ENCODE measurements at regions not wholly inside any gene's neighbourhood (a gene's known extent, or its start where the extent isn't known, plus 50 kb on each side); places are given as distances from the start of the nearest gene placed in this dataset.

GRCh38 chr11:129590030-129590752, 214.5 kb downstream of the BARX2 start:
- TF ChIP-seq, protein P1, sequence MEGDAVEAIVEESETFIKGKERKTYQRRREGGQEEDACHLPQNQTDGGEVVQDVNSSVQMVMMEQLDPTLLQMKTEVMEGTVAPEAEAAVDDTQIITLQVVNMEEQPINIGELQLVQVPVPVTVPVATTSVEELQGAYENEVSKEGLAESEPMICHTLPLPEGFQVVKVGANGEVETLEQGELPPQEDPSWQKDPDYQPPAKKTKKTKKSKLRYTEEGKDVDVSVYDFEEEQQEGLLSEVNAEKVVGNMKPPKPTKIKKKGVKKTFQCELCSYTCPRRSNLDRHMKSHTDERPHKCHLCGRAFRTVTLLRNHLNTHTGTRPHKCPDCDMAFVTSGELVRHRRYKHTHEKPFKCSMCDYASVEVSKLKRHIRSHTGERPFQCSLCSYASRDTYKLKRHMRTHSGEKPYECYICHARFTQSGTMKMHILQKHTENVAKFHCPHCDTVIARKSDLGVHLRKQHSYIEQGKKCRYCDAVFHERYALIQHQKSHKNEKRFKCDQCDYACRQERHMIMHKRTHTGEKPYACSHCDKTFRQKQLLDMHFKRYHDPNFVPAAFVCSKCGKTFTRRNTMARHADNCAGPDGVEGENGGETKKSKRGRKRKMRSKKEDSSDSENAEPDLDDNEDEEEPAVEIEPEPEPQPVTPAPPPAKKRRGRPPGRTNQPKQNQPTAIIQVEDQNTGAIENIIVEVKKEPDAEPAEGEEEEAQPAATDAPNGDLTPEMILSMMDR (IDR thresholded peaks at IDR 0.05; ENCODE audit: insufficient read depth, low read length, poor library complexity, severe bottlenecking), result no peak
- TF ChIP-seq EZH2phosphoT487 (conservative IDR thresholded peaks at IDR 0.05; ENCODE audit: low read length), result no peak

Data from SU-DHL-6 (cell line).